ENCODE measurements at regions not wholly inside any gene's neighbourhood (a gene's known extent, or its start where the extent isn't known, plus 50 kb on each side); places are given as distances from the start of the nearest gene placed in this dataset.
"Not testable (repeated sequence)": the region's sequence is repeated elsewhere in the genome, so short reads cannot be mapped to it uniquely, and the experiment has no call there.

DNA sequence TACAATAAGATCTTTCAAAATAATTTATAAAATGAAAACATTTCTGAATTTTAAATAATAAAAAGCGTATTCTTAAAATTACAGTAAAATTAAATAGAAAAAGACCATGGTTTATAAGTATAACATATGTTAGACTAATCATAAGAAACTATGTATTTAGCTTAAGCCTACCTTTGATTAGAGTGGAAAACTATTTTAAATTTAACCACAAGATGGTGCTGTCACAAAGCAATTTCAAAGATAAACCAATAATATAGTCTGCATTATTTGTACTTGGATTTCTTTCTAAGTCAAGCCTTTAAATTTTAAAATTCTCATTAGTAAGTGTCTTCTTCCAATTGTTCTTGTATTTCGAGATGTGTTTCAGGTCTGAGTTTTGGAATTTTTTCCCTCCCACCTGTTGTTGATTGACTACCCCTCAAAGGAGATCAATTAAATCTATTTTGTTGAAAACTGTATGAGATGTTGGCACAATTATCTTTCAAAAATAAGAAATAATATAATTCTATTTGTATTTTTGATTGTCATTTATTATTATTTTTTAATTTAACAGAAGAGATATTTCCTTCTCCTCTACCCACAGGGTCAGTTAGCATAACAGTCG, 459.8 kb downstream of the KCNT2 start:
- FAIRE-seq: peak; percentile 94
- TF ChIP-seq, protein P1, sequence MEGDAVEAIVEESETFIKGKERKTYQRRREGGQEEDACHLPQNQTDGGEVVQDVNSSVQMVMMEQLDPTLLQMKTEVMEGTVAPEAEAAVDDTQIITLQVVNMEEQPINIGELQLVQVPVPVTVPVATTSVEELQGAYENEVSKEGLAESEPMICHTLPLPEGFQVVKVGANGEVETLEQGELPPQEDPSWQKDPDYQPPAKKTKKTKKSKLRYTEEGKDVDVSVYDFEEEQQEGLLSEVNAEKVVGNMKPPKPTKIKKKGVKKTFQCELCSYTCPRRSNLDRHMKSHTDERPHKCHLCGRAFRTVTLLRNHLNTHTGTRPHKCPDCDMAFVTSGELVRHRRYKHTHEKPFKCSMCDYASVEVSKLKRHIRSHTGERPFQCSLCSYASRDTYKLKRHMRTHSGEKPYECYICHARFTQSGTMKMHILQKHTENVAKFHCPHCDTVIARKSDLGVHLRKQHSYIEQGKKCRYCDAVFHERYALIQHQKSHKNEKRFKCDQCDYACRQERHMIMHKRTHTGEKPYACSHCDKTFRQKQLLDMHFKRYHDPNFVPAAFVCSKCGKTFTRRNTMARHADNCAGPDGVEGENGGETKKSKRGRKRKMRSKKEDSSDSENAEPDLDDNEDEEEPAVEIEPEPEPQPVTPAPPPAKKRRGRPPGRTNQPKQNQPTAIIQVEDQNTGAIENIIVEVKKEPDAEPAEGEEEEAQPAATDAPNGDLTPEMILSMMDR (IDR thresholded peaks at IDR 0.05; ENCODE audit: borderline replicate concordance, extremely low read depth, insufficient read depth): peak; percentile 40
- intact Hi-C loops (cut with DNase I): no loop called here
- Histone ChIP-seq H3K27me3 (ENCODE audit: control insufficient read depth, insufficient read depth, low read length) (no peaks in the 10 kb centered on the region), H3K27ac (ENCODE audit: low read depth in 2 of 2, low read length in 2 of 2) (no peak overlapping the region), H3K9ac (ENCODE audit: low read length in 3 of 3) (no peak overlapping the region), H3K4me1 (ENCODE audit: control insufficient read depth in 2 of 3, insufficient read depth in 2 of 3, low read depth in 1 of 3, low read length in 3 of 3) (no peaks in the 10 kb centered on the region), H3K4me3 (ENCODE audit: low read length in 3 of 3) (no peak overlapping the region), H3K36me3 (ENCODE audit: control insufficient read depth in 2 of 3, insufficient read depth in 3 of 3, low read length in 3 of 3) (no peaks in the 10 kb centered on the region), H3K9me3 (ENCODE audit: control insufficient read depth in 2 of 3, insufficient read depth in 1 of 3, low read length in 3 of 3) (no peaks in the 10 kb centered on the region)
- peak in 2 of 5 donors; percentile 52 to 60 for DNase-seq

DNA sequence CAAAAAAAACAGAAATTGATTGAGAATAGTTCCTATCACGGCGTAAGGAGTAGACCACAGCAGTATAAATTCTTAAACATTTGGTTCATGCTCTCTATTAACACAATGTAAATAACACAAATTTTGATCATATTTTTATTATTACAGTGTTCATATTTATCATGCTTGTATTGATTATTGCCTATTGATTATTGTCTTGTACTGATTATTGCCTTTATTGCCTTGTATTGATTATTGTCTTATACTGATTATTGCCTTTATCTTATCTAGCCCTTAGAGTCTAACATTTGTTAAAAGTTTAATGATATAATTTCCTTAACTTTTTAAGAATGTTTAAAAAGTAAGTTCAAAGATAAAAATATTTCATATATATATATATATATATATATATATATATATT, 460.7 kb downstream of the KCNT2 start:
- FAIRE-seq (no peak), DNase-seq (no peak)
- Histone ChIP-seq H3K27ac (ENCODE audit: low read depth in 2 of 2, low read length in 2 of 2) (no peak overlapping the region), H3K9ac (ENCODE audit: low read length in 3 of 3) (no peak overlapping the region), H3K36me3 (ENCODE audit: control insufficient read depth in 2 of 3, insufficient read depth in 3 of 3, low read length in 3 of 3) (no peaks in the 10 kb centered on the region), H3K4me3 (ENCODE audit: low read length in 3 of 3) (no peak overlapping the region), H3K27me3 (ENCODE audit: control insufficient read depth, insufficient read depth, low read length) (no peaks in the 10 kb centered on the region), H3K9me3 (ENCODE audit: control insufficient read depth in 2 of 3, insufficient read depth in 1 of 3, low read length in 3 of 3) (no peaks in the 10 kb centered on the region), H3K4me1 (ENCODE audit: control insufficient read depth in 2 of 3, insufficient read depth in 2 of 3, low read depth in 1 of 3, low read length in 3 of 3) (no peaks in the 10 kb centered on the region)
- intact Hi-C loops (cut with DNase I): no loop called here
- TF ChIP-seq, protein P1 (IDR thresholded peaks at IDR 0.05; ENCODE audit: borderline replicate concordance, extremely low read depth, insufficient read depth): no peak

DNA sequence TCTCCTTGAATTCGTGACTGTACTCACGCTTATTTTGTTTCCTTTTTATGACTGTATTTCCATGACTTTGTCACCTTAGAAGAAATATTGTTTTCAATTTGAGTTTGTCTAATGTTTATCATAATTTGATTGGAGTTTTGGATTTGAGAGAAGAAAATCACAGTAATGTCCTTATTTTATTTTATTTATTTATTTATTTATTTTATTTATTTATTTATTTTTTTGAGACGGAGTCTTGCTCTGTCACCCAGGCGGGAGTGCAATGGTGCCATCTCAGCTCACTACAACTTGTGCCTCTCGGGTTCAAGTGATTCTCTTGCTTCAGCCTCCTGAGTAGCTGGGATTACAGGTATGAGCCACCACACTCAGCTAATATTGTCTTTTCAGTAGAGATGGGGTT, 463.1 kb downstream of the KCNT2 start:
- H3K4me3 ChIP-seq (ENCODE audit: low read length in 3 of 3); intact Hi-C loops (cut with DNase I): not testable (repeated sequence)

DNA sequence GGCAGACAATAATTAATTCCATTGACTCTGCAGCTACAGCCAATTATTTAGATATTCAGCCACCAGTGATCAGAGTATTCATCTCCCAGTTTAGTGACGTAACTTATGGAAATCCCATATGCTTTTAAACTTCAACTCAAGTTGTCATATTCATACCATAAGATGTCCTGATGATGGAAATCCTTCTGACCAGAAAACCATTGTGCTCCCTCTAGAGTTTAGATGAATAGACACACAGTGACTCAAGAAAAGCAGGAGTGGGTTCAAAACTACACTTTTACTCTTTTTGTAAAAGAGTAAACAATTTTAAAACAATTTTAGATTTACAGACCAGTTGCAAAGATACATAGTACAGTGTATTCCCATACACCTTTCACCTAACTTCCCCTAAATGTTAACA, 463.7 kb downstream of the KCNT2 start:
- Histone ChIP-seq H3K27me3 (ENCODE audit: control insufficient read depth, insufficient read depth, low read length) (no peaks in the 10 kb centered on the region), H3K4me3 (ENCODE audit: low read length in 3 of 3) (no peak overlapping the region), H3K36me3 (ENCODE audit: control insufficient read depth in 2 of 3, insufficient read depth in 3 of 3, low read length in 3 of 3) (no peaks in the 10 kb centered on the region), H3K9me3 (ENCODE audit: control insufficient read depth in 2 of 3, insufficient read depth in 1 of 3, low read length in 3 of 3) (no peaks in the 10 kb centered on the region), H3K27ac (ENCODE audit: low read depth in 2 of 2, low read length in 2 of 2) (no peak overlapping the region), H3K9ac (ENCODE audit: low read length in 3 of 3) (no peak overlapping the region), H3K4me1 (ENCODE audit: control insufficient read depth in 2 of 3, insufficient read depth in 2 of 3, low read depth in 1 of 3, low read length in 3 of 3) (no peaks in the 10 kb centered on the region)
- FAIRE-seq: no peak
- TF ChIP-seq, protein P1 (IDR thresholded peaks at IDR 0.05; ENCODE audit: borderline replicate concordance, extremely low read depth, insufficient read depth): no peak
- intact Hi-C loops (cut with DNase I): no loop called here
- DNase-seq: no peak

More for the DNA sequence above, 463.1 kb downstream of the KCNT2 start:
- DNase-seq; H3K27ac ChIP-seq (ENCODE audit: low read depth in 2 of 2, low read length in 2 of 2); FAIRE-seq; H3K27me3 ChIP-seq (ENCODE audit: control insufficient read depth, insufficient read depth, low read length); H3K4me1 ChIP-seq (ENCODE audit: control insufficient read depth in 2 of 3, insufficient read depth in 2 of 3, low read depth in 1 of 3, low read length in 3 of 3); H3K9ac ChIP-seq (ENCODE audit: low read length in 3 of 3); H3K9me3 ChIP-seq (ENCODE audit: control insufficient read depth in 2 of 3, insufficient read depth in 1 of 3, low read length in 3 of 3); H3K36me3 ChIP-seq (ENCODE audit: control insufficient read depth in 2 of 3, insufficient read depth in 3 of 3, low read length in 3 of 3): not testable (repeated sequence)

Data from kidney (tissue), 13 donors.